ENCODE measurements at regions not wholly inside any gene's neighbourhood (a gene's known extent, or its start where the extent isn't known, plus 50 kb on each side); places are given as distances from the start of the nearest gene placed in this dataset.
"Not testable (repeated sequence)": the region's sequence is repeated elsewhere in the genome, so short reads cannot be mapped to it uniquely, and the experiment has no call there.

- no peak overlapping the region for H3K4me3 ChIP-seq (ENCODE audit: low read length)
- no peak for DNase-seq (ENCODE audit: low read depth)
- no peak for TF ChIP-seq CTCF (IDR thresholded peaks at IDR 0.05; ENCODE audit: insufficient read depth, low read depth, low read length, missing control alignments)
Observed at GRCh38 chr5:165028356-165028755, 1522.9 kb downstream of the MAT2B start.

GRCh38 chr5:165029099-165029870 lies 1523.9 kb downstream of the MAT2B start:
- peak; percentile 26 for TF ChIP-seq CTCF (IDR thresholded peaks at IDR 0.05; ENCODE audit: insufficient read depth, low read depth, low read length, missing control alignments)
- no peak overlapping the region for H3K4me3 ChIP-seq (ENCODE audit: low read length)
- peak; percentile 15 for DNase-seq (ENCODE audit: low read depth)

GRCh38 chr5:165030971-165031370 lies 1525.6 kb downstream of the MAT2B start:
- no peak for DNase-seq (ENCODE audit: low read depth)
- TF ChIP-seq CTCF (IDR thresholded peaks at IDR 0.05; ENCODE audit: insufficient read depth, low read depth, low read length, missing control alignments) = no peak
- no peak overlapping the region for H3K4me3 ChIP-seq (ENCODE audit: low read length)

GRCh38 chr5:165031371-165031770 lies 1526.0 kb downstream of the MAT2B start:
- DNase-seq (ENCODE audit: low read depth) = no peak
- H3K4me3 ChIP-seq (ENCODE audit: low read length) = no peak overlapping the region
- TF ChIP-seq CTCF (IDR thresholded peaks at IDR 0.05; ENCODE audit: insufficient read depth, low read depth, low read length, missing control alignments) = no peak

GRCh38 chr5:165035520-165035919 lies 1530.1 kb downstream of the MAT2B start:
- no peak for TF ChIP-seq CTCF (IDR thresholded peaks at IDR 0.05; ENCODE audit: insufficient read depth, low read depth, low read length, missing control alignments)
- H3K4me3 ChIP-seq (ENCODE audit: low read length) = no peak overlapping the region
- peak; percentile 0 for DNase-seq (ENCODE audit: low read depth)

- no peak for DNase-seq (ENCODE audit: low read depth)
- no peak overlapping the region for H3K4me3 ChIP-seq (ENCODE audit: low read length)
- TF ChIP-seq CTCF (IDR thresholded peaks at IDR 0.05; ENCODE audit: insufficient read depth, low read depth, low read length, missing control alignments) = no peak
Observed at GRCh38 chr5:165039748-165040147, 1534.3 kb downstream of the MAT2B start.

GRCh38 chr5:165045941-165046340 lies 1540.5 kb downstream of the MAT2B start:
- not testable (repeated sequence) for H3K4me3 ChIP-seq (ENCODE audit: low read length); DNase-seq (ENCODE audit: low read depth)
